ENCODE measurements at regions not wholly inside any gene's neighbourhood (a gene's known extent, or its start where the extent isn't known, plus 50 kb on each side); places are given as distances from the start of the nearest gene placed in this dataset.

DNA sequence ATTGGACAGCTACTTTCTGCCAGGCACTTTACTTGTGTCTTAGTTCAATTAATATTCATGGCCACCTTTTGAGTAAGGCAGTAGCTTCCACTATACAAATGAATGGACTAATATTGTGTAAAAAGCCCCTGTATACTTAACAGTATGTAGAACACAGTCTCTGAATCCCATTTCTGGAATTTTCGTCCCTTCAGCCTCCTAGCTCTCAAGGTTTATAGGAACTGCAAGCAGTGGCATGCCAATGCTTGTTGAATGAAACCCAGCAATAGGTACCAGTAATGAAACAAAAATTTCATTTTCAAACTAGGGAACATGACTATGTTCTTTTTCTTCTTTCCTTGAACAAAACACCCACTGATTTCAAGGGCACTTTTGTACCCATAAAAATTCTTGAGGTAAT is 361.6 kb downstream of the TDRD3 start:
- no peak overlapping the region for H3K4me3 ChIP-seq (ENCODE audit: low read depth, poor library complexity, severe bottlenecking)
- no peak for TF ChIP-seq POLR2A (IDR thresholded peaks at IDR 0.05)
- TF ChIP-seq CTCF (IDR thresholded peaks at IDR 0.05), result no peak
- no peak for DNase-seq (ENCODE audit: low spot score in 2 of 2)
- WGBS, 2 donors, result 41% methylated on average over 1 of the region's 1 CpG
- intact Hi-C loops (cut with DNase I; ENCODE audit: low total_unique reads), result no loop called here

DNA sequence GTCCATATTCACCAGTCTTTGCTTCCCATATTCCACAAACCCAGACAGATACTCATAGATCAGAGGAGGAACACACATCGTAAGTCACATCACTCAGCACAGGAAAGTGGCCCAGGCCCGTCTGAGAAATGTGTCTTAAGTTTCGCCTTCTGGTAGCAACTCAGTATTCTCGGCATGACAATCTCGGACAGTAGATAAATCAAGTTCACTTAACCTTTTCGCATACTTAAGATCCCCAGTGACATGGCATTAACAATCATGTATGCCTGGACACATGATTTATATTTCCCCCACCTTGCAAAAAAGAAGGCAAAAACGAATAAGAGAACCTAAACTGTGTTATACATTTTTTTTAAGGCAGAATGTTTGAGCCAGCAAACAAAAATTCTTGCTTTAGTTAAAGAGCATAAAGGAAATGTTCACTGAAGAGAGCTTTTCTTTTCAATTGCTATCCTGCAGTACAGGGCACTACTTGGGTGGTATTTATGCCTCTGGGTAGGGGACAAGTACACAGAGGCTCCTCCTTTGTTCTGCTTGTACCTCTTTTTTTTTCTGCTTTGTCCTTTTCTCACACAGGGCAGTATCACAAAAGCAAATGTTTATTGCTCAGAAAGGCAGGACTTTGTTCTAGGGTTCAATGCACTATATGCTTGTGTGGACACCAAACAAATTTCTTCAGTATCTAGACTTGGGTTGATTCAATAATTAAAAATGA is 360.6 kb downstream of the TDRD3 start:
- TF ChIP-seq CTCF (IDR thresholded peaks at IDR 0.05) (no peak), POLR2A (IDR thresholded peaks at IDR 0.05) (no peak)
- WGBS, 2 donors, result 66 to 71% methylated on average over 7 of the region's 7 CpGs
- intact Hi-C loops (cut with DNase I; ENCODE audit: low total_unique reads), result no loop called here
- H3K4me3 ChIP-seq (ENCODE audit: low read depth, poor library complexity, severe bottlenecking), result no peak overlapping the region
- DNase-seq (ENCODE audit: low spot score in 2 of 2), result no peak

- WGBS, 2 donors, result 22 to 27% methylated on average over 5 of the region's 5 CpGs
- TF ChIP-seq POLR2A (IDR thresholded peaks at IDR 0.05) (no peak), CTCF (IDR thresholded peaks at IDR 0.05) (no peak)
- no peak for DNase-seq (ENCODE audit: low spot score in 2 of 2)
- no peak overlapping the region for H3K4me3 ChIP-seq (ENCODE audit: low read depth, poor library complexity, severe bottlenecking)
- intact Hi-C loops (cut with DNase I; ENCODE audit: low total_unique reads), result no loop called here
Observed at GRCh38 chr13:60756306-60756705, 359.3 kb downstream of the TDRD3 start.

GRCh38 chr13:60755380-60756163 is 358.6 kb downstream of the TDRD3 start:
- H3K4me3 ChIP-seq (ENCODE audit: low read depth, poor library complexity, severe bottlenecking), result no peak overlapping the region
- 38 to 47% methylated on average over 4 of the region's 4 CpGs for WGBS, 2 donors
- intact Hi-C loops (cut with DNase I; ENCODE audit: low total_unique reads), result no loop called here
- no peak for DNase-seq (ENCODE audit: low spot score in 2 of 2)
- no peak for TF ChIP-seq CTCF (IDR thresholded peaks at IDR 0.05)
- TF ChIP-seq POLR2A (IDR thresholded peaks at IDR 0.05), result no peak

DNA sequence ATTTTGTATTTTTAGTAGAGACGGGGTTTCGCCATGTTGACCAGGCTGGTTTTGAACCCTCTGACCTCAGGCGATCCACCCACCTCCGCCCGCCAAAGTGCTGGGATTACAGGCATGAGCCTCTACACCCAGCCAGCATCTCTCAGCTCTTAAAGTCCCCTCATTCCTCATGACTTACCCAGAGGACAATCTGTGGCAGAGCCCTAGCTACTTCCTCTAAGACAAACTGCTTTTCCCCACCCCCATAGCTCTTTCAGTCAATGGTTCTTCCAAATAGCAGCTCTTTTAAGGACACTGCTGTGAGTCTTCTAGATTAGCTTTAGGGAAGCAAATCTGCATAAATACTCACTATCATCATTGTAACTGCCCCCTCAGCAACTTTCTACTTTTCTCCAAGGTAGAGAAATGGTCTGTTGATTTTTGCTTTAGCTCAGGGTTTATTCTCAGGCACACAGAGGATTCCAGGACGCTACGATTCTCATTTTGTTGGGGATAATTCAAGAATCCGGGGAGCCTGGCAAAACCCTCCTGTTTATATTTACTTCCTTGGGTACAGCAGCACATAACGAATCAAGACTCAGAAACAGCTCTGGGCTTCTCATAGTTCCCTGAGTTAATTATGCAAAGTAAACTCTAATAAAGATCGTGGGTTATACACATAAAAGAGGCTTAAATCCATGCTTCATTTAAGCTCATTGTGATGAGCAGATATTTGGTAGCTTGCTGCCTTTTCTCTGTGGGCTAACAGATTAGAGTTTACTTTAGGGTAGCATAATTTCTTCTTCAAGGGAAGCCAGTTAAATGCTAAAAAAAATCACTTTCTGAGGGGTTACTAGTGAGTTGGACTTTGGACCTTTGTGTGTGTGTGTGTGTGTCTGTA is 357.4 kb downstream of the TDRD3 start:
- TF ChIP-seq CTCF (IDR thresholded peaks at IDR 0.05) (no peak), POLR2A (IDR thresholded peaks at IDR 0.05) (no peak)
- no peak for DNase-seq (ENCODE audit: low spot score in 2 of 2)
- 71 to 76% methylated on average over 10 of the region's 10 CpGs for WGBS, 2 donors
- intact Hi-C loops (cut with DNase I; ENCODE audit: low total_unique reads), result no loop called here
- H3K4me3 ChIP-seq (ENCODE audit: low read depth, poor library complexity, severe bottlenecking), result no peak overlapping the region
